ENCODE measurements at regions not wholly inside any gene's neighbourhood (a gene's known extent, or its start where the extent isn't known, plus 50 kb on each side); places are given as distances from the start of the nearest gene placed in this dataset.

- no peak for TF ChIP-seq TAF1 (IDR thresholded peaks at IDR 0.05; ENCODE audit: low read depth)
- TF ChIP-seq, protein P1, sequence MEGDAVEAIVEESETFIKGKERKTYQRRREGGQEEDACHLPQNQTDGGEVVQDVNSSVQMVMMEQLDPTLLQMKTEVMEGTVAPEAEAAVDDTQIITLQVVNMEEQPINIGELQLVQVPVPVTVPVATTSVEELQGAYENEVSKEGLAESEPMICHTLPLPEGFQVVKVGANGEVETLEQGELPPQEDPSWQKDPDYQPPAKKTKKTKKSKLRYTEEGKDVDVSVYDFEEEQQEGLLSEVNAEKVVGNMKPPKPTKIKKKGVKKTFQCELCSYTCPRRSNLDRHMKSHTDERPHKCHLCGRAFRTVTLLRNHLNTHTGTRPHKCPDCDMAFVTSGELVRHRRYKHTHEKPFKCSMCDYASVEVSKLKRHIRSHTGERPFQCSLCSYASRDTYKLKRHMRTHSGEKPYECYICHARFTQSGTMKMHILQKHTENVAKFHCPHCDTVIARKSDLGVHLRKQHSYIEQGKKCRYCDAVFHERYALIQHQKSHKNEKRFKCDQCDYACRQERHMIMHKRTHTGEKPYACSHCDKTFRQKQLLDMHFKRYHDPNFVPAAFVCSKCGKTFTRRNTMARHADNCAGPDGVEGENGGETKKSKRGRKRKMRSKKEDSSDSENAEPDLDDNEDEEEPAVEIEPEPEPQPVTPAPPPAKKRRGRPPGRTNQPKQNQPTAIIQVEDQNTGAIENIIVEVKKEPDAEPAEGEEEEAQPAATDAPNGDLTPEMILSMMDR (IDR thresholded peaks at IDR 0.05; ENCODE audit: poor library complexity, severe bottlenecking) = no peak
- TF ChIP-seq, protein P2, sequence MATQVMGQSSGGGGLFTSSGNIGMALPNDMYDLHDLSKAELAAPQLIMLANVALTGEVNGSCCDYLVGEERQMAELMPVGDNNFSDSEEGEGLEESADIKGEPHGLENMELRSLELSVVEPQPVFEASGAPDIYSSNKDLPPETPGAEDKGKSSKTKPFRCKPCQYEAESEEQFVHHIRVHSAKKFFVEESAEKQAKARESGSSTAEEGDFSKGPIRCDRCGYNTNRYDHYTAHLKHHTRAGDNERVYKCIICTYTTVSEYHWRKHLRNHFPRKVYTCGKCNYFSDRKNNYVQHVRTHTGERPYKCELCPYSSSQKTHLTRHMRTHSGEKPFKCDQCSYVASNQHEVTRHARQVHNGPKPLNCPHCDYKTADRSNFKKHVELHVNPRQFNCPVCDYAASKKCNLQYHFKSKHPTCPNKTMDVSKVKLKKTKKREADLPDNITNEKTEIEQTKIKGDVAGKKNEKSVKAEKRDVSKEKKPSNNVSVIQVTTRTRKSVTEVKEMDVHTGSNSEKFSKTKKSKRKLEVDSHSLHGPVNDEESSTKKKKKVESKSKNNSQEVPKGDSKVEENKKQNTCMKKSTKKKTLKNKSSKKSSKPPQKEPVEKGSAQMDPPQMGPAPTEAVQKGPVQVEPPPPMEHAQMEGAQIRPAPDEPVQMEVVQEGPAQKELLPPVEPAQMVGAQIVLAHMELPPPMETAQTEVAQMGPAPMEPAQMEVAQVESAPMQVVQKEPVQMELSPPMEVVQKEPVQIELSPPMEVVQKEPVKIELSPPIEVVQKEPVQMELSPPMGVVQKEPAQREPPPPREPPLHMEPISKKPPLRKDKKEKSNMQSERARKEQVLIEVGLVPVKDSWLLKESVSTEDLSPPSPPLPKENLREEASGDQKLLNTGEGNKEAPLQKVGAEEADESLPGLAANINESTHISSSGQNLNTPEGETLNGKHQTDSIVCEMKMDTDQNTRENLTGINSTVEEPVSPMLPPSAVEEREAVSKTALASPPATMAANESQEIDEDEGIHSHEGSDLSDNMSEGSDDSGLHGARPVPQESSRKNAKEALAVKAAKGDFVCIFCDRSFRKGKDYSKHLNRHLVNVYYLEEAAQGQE (IDR thresholded peaks at IDR 0.05; ENCODE audit: borderline replicate concordance) = no peak
- no peak for TF ChIP-seq EP300 (conservative IDR thresholded peaks at IDR 0.05; ENCODE audit: poor library complexity, severe bottlenecking)
- TF ChIP-seq POLR2AphosphoS5 (IDR thresholded peaks at IDR 0.05) = no peak
- TF ChIP-seq RAD21 (conservative IDR thresholded peaks at IDR 0.05) = no peak
These were observed 1024.4 kb upstream of the CADM2 start for GRCh38 chr3:83934192-83935021.
